ENCODE measurements at regions not wholly inside any gene's neighbourhood (a gene's known extent, or its start where the extent isn't known, plus 50 kb on each side); places are given as distances from the start of the nearest gene placed in this dataset.
"Not testable (repeated sequence)": the region's sequence is repeated elsewhere in the genome, so short reads cannot be mapped to it uniquely, and the experiment has no call there.

DNA sequence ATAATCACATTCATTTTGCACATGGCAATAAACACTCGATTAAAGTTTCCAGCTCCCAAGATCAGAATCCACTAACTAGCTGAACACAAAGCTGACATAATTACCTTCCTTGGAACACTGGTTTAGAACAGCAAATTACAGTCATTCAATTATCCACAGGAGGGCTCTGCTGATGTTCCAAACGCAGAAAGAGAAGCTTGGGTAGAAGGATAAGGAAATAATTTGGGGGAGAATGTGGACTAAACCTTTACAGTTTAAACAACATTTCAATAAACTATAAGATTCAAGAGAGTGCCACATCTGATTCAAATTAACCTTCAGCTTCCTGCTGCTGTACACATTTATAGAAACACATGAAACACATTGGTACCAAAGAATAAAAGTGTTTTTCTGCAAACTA is 67.8 kb upstream of the ARL4C start:
- Histone ChIP-seq H3K4me3 (no peak overlapping the region), H3K27ac (no peak overlapping the region)
- no peak for DNase-seq (ENCODE audit: low spot score)
- TF ChIP-seq, protein P1, sequence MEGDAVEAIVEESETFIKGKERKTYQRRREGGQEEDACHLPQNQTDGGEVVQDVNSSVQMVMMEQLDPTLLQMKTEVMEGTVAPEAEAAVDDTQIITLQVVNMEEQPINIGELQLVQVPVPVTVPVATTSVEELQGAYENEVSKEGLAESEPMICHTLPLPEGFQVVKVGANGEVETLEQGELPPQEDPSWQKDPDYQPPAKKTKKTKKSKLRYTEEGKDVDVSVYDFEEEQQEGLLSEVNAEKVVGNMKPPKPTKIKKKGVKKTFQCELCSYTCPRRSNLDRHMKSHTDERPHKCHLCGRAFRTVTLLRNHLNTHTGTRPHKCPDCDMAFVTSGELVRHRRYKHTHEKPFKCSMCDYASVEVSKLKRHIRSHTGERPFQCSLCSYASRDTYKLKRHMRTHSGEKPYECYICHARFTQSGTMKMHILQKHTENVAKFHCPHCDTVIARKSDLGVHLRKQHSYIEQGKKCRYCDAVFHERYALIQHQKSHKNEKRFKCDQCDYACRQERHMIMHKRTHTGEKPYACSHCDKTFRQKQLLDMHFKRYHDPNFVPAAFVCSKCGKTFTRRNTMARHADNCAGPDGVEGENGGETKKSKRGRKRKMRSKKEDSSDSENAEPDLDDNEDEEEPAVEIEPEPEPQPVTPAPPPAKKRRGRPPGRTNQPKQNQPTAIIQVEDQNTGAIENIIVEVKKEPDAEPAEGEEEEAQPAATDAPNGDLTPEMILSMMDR (IDR thresholded peaks at IDR 0.05), result no peak

DNA sequence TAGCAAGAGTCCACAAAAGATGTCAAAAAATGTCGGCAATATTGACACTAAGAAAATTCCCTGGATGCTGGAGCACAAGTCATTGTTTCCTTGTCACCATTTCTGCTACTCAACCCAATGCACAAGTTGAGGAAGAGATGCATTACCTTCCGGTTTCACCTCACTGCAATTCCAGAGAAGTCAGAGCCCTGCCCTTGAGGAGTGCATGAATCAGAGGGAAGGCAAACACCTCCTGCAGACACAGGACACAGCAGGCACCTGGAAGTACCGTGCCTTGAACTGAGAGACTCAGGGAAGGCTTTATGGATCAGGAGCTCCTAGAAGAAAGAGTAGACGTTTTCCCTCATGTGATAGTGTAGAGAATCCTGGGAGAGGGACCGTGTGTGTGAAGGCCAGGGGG is 62.7 kb upstream of the ARL4C start:
- TF ChIP-seq, protein P1 (IDR thresholded peaks at IDR 0.05), result no peak
- no peak for DNase-seq (ENCODE audit: low spot score)
- no peak overlapping the region for H3K4me3 ChIP-seq
- no peak overlapping the region for H3K27ac ChIP-seq

GRCh38 chr2:234558642-234559041 is 61.8 kb upstream of the ARL4C start:
- no peak for DNase-seq (ENCODE audit: low spot score)
- H3K4me3 ChIP-seq, result no peak overlapping the region
- TF ChIP-seq, protein P1 (IDR thresholded peaks at IDR 0.05), result no peak
- no peak overlapping the region for H3K27ac ChIP-seq

DNA sequence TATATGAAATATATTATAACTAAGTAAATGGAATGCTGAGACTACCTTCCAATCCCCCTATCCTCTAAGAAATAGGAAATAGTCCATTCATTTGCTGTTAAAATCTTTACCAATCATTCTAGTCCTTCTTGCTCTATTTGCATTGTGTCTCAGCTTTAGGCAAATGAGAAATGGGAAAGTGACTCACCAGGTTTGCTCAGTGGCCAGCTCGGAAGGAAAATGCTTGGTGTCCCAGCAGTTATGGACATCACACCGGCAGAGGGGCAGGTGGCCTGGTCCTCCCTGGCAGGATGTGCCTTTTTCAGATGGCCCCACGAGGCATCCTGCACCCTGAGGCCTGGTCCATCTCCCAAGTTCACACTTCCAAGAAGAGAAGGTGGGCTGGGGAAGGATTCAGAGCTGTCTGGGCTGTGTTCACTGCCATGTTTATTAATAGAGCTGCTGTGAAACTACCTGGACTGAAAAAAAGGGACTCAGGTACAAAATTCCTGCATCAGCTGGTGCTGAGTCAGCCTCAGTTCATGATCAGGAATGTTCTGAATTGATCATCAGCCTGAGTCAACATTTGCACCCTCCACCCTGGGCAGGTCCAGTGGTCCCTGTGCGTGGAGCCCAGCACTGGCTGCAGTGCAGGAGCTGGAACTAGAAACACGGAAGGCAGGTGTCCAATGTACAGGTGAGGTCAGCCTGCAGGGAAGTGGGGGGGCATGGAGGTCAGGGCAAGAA is 60.1 kb upstream of the ARL4C start:
- no peak overlapping the region for H3K4me3 ChIP-seq
- H3K27ac ChIP-seq, result no peak overlapping the region
- DNase-seq (ENCODE audit: low spot score), result no peak
- TF ChIP-seq, protein P1 (IDR thresholded peaks at IDR 0.05), result no peak

DNA sequence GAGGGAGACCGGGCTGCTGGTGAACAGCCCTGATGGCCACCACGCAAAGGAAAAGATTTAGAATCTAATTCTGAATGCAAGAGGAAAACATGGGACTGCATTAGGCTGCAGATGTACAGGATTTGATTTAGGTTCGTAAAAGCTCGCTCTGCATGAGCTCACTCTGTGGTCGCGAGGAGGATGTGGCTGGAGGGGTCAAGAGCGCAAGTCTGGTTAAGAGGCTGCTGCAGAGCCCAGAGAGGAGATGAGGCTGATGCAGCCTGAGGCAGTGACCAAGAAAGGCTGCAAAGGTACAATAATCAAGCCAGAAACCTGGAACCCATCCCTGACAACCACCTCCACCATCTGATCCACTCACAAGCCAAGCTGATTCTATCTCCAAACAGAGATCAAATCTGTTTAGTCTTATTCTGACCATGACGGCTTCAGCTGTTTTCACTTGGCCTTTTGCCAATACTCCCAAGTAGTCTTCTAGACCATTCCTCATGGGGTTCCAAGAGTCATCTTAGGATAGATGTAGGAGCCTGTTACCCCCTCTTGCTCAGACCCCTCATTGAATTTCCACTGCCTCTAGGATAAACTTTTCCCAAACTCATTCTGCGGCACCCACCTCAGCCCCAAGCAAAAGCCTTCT is 58.9 kb upstream of the ARL4C start:
- H3K27ac ChIP-seq, result no peak overlapping the region
- no peak for DNase-seq (ENCODE audit: low spot score)
- TF ChIP-seq, protein P1 (IDR thresholded peaks at IDR 0.05), result no peak

GRCh38 chr2:234555161-234555560 is 58.3 kb upstream of the ARL4C start:
- Histone ChIP-seq H3K27ac (no peak overlapping the region), H3K4me3 (no peak overlapping the region)
- TF ChIP-seq, protein P1 (IDR thresholded peaks at IDR 0.05), result no peak
- DNase-seq (ENCODE audit: low spot score), result no peak

More for the DNA sequence above, 58.9 kb upstream of the ARL4C start:
- H3K4me3 ChIP-seq, result no peak overlapping the region

DNA sequence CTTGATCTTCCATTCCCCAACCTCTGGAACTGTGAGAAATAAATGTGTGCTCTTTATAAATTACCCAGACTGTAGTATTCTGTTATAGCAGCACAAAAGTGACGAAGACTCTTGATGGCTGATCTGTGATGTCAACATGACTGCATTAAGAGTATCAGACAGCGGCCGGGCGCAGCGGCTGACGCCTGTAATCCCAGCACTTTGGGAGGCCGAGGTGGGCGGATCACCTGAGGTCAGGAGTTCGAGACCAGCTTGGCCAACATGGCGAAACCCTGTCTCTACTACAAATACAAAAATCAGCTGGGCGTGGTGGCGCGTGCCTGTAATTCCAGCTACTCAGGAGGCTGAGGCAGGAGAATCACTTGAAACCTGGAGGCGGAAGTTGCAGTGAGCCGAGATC is 56.3 kb upstream of the ARL4C start:
- H3K4me3 ChIP-seq; H3K27ac ChIP-seq; DNase-seq (ENCODE audit: low spot score): not testable (repeated sequence)

All from coronary artery (tissue), 2 donors.